NB4 (cell line): ENCODE measurements at regions not wholly inside any gene's neighbourhood (a gene's known extent, or its start where the extent isn't known, plus 50 kb on each side); places are given as distances from the start of the nearest gene placed in this dataset.

ENCODE experiments used
- CTCF ChIP-seq: IDR thresholded peaks from one replicate; pipeline ENCODE4 v1.5.1; 2012; ENCODE audit warnings: low read depth, low read length
- MYC ChIP-seq: IDR thresholded peaks from 2 replicates; pipeline ENCODE4 v1.6.1; 2011; ENCODE audit warnings: low read depth, low read length
- POLR2A ChIP-seq: IDR thresholded peaks from 2 replicates; pipeline ENCODE4 v1.6.1; 2011; ENCODE audit warnings: mild to moderate bottlenecking; ENCODE audit not compliant: insufficient read length; ENCODE audit errors: extremely low read depth
- TF ChIP-seq, protein P1 (sequence below): IDR thresholded peaks from 2 replicates; pipeline ENCODE4 v1.6.1; 2011; ENCODE audit warnings: low read depth, low read length

GRCh38 chr11:25938952-25939351, 393.0 kb upstream of the ANO3 start:
- no peak for TF ChIP-seq CTCF
- no peak for TF ChIP-seq POLR2A
- TF ChIP-seq, protein P1, sequence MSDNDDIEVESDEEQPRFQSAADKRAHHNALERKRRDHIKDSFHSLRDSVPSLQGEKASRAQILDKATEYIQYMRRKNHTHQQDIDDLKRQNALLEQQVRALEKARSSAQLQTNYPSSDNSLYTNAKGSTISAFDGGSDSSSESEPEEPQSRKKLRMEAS = no peak
- TF ChIP-seq MYC = no peak
